ENCODE measurements at regions not wholly inside any gene's neighbourhood (a gene's known extent, or its start where the extent isn't known, plus 50 kb on each side); places are given as distances from the start of the nearest gene placed in this dataset.

GRCh38 chr13:59384154-59384553 is 779.6 kb downstream of the DIAPH3 start:
- no peak overlapping the region for H3K27ac ChIP-seq (ENCODE audit: low read depth in 1 of 2, low read length in 2 of 2)

DNA sequence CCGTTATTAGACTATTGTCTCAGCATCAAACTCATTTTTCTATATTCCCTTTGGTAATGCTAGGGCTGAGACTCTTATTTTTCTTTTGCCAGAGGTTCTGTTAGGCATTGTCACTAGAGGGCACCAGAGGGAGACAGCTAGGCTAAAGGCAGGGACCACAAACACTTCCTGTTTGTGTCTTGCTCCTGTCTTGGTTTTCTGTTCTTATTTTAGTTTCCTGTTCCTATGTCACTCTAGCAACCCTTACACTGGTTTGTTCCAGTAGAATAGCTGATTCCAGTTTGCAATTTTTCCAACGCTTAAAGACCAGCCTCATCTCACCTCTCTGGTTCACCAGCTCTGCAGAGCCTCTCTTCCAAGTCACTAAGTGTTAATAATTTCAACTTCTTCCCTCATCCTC is 772.0 kb downstream of the DIAPH3 start:
- TF ChIP-seq, protein P1, sequence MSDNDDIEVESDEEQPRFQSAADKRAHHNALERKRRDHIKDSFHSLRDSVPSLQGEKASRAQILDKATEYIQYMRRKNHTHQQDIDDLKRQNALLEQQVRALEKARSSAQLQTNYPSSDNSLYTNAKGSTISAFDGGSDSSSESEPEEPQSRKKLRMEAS (IDR thresholded peaks at IDR 0.05) = no peak
- peak; percentile 86 to 91 for TF ChIP-seq RAD21 (IDR thresholded peaks at IDR 0.05)
- no peak for TF ChIP-seq JUND (IDR thresholded peaks at IDR 0.05)
- no peak for TF ChIP-seq FOXA2 (IDR thresholded peaks at IDR 0.05)
- TF ChIP-seq HNF4A (conservative IDR thresholded peaks at IDR 0.05) = no peak
- no peak for TF ChIP-seq EGR1 (IDR thresholded peaks at IDR 0.05; ENCODE audit: low read depth in 2 of 2)
- no peak for TF ChIP-seq NR2F2 (IDR thresholded peaks at IDR 0.05)
- TF ChIP-seq FOXA1 (IDR thresholded peaks at IDR 0.05) = no peak
- TF ChIP-seq TAF1 (conservative IDR thresholded peaks at IDR 0.05) = no peak
- no peak for TF ChIP-seq YY1 (IDR thresholded peaks at IDR 0.05)
- TF ChIP-seq GABPA (IDR thresholded peaks at IDR 0.05 in 1 of 2, conservative IDR thresholded peaks at IDR 0.05 in 1 of 2) = peak in 1 of 2 donors; percentile 40
- TF ChIP-seq, protein P2, sequence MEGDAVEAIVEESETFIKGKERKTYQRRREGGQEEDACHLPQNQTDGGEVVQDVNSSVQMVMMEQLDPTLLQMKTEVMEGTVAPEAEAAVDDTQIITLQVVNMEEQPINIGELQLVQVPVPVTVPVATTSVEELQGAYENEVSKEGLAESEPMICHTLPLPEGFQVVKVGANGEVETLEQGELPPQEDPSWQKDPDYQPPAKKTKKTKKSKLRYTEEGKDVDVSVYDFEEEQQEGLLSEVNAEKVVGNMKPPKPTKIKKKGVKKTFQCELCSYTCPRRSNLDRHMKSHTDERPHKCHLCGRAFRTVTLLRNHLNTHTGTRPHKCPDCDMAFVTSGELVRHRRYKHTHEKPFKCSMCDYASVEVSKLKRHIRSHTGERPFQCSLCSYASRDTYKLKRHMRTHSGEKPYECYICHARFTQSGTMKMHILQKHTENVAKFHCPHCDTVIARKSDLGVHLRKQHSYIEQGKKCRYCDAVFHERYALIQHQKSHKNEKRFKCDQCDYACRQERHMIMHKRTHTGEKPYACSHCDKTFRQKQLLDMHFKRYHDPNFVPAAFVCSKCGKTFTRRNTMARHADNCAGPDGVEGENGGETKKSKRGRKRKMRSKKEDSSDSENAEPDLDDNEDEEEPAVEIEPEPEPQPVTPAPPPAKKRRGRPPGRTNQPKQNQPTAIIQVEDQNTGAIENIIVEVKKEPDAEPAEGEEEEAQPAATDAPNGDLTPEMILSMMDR (IDR thresholded peaks at IDR 0.05; ENCODE audit: low read depth, low read length, missing input control) = peak; percentile 68
- no peak for TF ChIP-seq ATF3 (IDR thresholded peaks at IDR 0.05)
- Histone ChIP-seq H3K27ac (ENCODE audit: low read depth in 1 of 2, low read length in 2 of 2) (no peak overlapping the region), H3K4me3 (ENCODE audit: low read depth in 1 of 3, low read length in 3 of 3) (no peak overlapping the region), H3K9ac (ENCODE audit: low read depth in 1 of 2, low read length in 2 of 2) (no peak overlapping the region), H3K36me3 (ENCODE audit: control insufficient read depth in 4 of 4, insufficient read depth in 3 of 4, low read depth in 1 of 4, low read length in 3 of 4) (no peaks in the 10 kb centered on the region), H3K27me3 (ENCODE audit: control insufficient read depth in 4 of 4, insufficient read depth in 4 of 4, low read length in 3 of 4) (peaks cover 0 to 6% (median 0%) of the 10 kb centered on the region in 4 donors), H3K9me3 (ENCODE audit: control insufficient read depth in 4 of 4, low read length in 3 of 4) (no peaks in the 10 kb centered on the region), H3K4me1 (ENCODE audit: control insufficient read depth in 4 of 4, insufficient read depth in 4 of 4, low read length in 3 of 4) (no peaks in the 10 kb centered on the region)
- WGBS = 14% methylated on average over 2 of the region's 2 CpGs
- DNase-seq (ENCODE audit: low spot score) = peak; percentile 35

More at GRCh38 chr13:59384154-59384553, 779.6 kb downstream of the DIAPH3 start:
- WGBS = 4% methylated on average over 1 of the region's 1 CpG
- Histone ChIP-seq H3K36me3 (ENCODE audit: control insufficient read depth in 4 of 4, insufficient read depth in 3 of 4, low read depth in 1 of 4, low read length in 3 of 4) (no peaks in the 10 kb centered on the region), H3K9ac (ENCODE audit: low read depth in 1 of 2, low read length in 2 of 2) (no peak overlapping the region), H3K4me1 (ENCODE audit: control insufficient read depth in 4 of 4, insufficient read depth in 4 of 4, low read length in 3 of 4) (no peaks in the 10 kb centered on the region), H3K9me3 (ENCODE audit: control insufficient read depth in 4 of 4, low read length in 3 of 4) (peaks cover 0 to 1% (median 0%) of the 10 kb centered on the region in 4 donors), H3K4me3 (ENCODE audit: low read depth in 1 of 3, low read length in 3 of 3) (no peak overlapping the region), H3K27me3 (ENCODE audit: control insufficient read depth in 4 of 4, insufficient read depth in 4 of 4, low read length in 3 of 4) (no peaks in the 10 kb centered on the region)
- TF ChIP-seq GABPA (IDR thresholded peaks at IDR 0.05 in 1 of 2, conservative IDR thresholded peaks at IDR 0.05 in 1 of 2) = no peak
- TF ChIP-seq, protein P3, sequence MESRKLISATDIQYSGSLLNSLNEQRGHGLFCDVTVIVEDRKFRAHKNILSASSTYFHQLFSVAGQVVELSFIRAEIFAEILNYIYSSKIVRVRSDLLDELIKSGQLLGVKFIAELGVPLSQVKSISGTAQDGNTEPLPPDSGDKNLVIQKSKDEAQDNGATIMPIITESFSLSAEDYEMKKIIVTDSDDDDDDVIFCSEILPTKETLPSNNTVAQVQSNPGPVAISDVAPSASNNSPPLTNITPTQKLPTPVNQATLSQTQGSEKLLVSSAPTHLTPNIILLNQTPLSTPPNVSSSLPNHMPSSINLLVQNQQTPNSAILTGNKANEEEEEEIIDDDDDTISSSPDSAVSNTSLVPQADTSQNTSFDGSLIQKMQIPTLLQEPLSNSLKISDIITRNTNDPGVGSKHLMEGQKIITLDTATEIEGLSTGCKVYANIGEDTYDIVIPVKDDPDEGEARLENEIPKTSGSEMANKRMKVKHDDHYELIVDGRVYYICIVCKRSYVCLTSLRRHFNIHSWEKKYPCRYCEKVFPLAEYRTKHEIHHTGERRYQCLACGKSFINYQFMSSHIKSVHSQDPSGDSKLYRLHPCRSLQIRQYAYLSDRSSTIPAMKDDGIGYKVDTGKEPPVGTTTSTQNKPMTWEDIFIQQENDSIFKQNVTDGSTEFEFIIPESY (IDR thresholded peaks at IDR 0.05) = no peak
- DNase-seq (ENCODE audit: low spot score) = no peak

DNA sequence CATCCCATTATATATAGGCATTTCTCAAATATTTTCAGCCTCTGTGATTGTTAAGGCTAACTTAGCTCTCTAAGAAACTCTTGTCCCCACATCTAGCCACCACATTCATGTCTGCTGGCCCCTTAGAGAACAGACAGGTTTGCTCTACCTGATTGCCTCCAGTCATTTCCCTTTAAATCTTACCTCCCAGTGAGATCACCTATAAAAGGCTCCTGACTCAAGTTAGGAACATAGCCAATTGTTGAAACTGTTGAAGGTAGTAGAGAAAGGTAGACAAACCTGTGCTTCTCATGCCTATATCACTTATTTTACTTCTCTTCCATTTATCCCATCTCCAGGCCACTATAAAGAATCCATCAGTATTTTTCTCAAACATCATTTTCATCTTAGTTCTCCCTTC is 771.4 kb downstream of the DIAPH3 start:
- Histone ChIP-seq H3K36me3 (ENCODE audit: control insufficient read depth in 4 of 4, insufficient read depth in 3 of 4, low read depth in 1 of 4, low read length in 3 of 4) (no peaks in the 10 kb centered on the region), H3K9ac (ENCODE audit: low read depth in 1 of 2, low read length in 2 of 2) (no peak overlapping the region), H3K4me3 (ENCODE audit: low read depth in 1 of 3, low read length in 3 of 3) (no peak overlapping the region), H3K9me3 (ENCODE audit: control insufficient read depth in 4 of 4, low read length in 3 of 4) (no peaks in the 10 kb centered on the region), H3K27me3 (ENCODE audit: control insufficient read depth in 4 of 4, insufficient read depth in 4 of 4, low read length in 3 of 4) (peaks cover 0 to 6% (median 0%) of the 10 kb centered on the region in 4 donors), H3K4me1 (ENCODE audit: control insufficient read depth in 4 of 4, insufficient read depth in 4 of 4, low read length in 3 of 4) (no peaks in the 10 kb centered on the region), H3K27ac (ENCODE audit: low read depth in 1 of 2, low read length in 2 of 2) (no peak overlapping the region)
- no peak for DNase-seq (ENCODE audit: low spot score)
- no peak for TF ChIP-seq HNF4G (IDR thresholded peaks at IDR 0.05)
- TF ChIP-seq FOXA1 (IDR thresholded peaks at IDR 0.05) = no peak
- TF ChIP-seq, protein P1 (IDR thresholded peaks at IDR 0.05) = no peak
- TF ChIP-seq, protein P3 (IDR thresholded peaks at IDR 0.05) = no peak
- no peak for TF ChIP-seq JUND (IDR thresholded peaks at IDR 0.05)
- TF ChIP-seq EGR1 (IDR thresholded peaks at IDR 0.05; ENCODE audit: low read depth in 2 of 2) = no peak
- TF ChIP-seq, protein P2 (IDR thresholded peaks at IDR 0.05; ENCODE audit: low read depth, low read length, missing input control) = no peak
- no peak for TF ChIP-seq RXRA (IDR thresholded peaks at IDR 0.05)
- TF ChIP-seq YY1 (IDR thresholded peaks at IDR 0.05) = no peak
- no peak for TF ChIP-seq TAF1 (conservative IDR thresholded peaks at IDR 0.05)
